GM19025 (cell line): ENCODE measurements at regions not wholly inside any gene's neighbourhood (a gene's known extent, or its start where the extent isn't known, plus 50 kb on each side); places are given as distances from the start of the nearest gene placed in this dataset.

Source experiments
- ATAC-seq: cut with Tn5 transposase; IDR thresholded peaks from one replicate; pipeline ENCODE4 v1.9.1; 2021; ENCODE audit warnings: mild to moderate bottlenecking, low read depth, moderate library complexity; ENCODE audit not compliant: unreplicated experiment

DNA sequence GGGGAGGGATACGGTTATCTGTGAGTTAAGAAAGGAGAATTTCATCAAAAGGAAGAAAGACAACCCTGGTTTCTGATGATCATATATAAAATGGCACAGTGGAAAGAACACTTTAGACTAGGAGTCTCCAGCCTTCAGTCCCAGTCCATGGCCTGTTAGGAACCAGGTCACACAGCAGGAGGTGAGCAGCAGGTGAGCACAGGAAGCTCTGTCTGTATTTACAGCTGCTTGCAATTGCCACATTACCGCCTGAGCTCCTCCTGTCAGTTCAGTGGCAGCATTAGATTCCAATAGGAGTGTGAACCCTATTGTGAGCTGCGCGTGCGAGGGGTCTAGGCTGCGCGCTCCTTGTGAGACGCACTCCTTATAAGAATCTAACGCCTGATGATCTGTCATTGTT is 137.9 kb downstream of the BTG1 start:
- no peak for ATAC-seq

DNA sequence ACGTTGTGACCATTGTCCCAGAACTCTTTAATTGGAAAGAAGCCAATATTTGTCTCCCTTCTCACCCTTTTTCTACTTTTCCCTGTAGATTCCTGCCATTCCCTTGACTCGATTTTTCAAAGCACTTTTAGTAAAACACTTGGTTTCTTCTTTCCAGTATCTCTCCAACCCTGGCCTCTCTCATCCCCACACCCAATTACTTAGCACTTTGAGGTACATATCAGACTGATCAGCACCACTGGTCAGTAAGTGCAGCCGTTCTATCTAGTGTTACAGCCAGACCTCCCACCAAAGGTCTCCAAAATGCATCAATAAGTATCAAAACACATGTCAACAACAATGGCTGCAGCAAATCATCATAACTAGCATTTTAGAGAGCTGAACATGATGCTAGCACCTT is 141.9 kb downstream of the BTG1 start:
- no peak for ATAC-seq

DNA sequence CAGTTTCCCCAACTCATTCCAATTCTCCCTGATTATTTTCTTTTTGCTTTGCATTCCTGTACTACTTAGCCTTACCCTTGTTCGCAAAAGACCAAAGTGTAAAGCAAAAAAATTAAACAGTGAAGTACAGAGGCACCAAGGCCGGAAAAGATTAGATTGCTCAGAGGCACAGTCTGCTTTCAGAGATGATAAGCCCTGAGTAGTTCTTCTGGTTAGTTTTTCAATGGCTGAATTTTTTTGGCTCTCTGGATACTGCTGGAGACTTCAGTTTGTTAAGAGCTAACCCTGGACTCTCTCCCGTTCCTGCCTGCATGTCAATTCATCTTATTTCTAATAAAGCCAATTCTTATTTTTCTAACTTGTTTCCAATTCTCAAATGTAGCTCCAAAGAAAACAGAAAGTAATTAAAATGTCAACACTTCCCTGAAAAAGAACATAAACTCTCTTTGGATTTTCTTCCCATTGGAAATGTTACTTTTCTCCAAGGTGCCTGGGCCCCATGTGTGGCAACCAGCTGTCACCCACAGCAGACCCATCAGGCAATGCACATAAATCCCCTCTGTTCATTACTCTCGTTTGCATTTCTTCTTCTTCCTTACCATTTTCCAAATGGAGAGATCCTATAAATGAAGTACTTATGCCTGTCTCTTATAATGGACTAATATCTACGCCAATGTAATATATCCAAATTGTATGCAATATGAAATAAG is 142.8 kb downstream of the BTG1 start:
- no peak for ATAC-seq

DNA sequence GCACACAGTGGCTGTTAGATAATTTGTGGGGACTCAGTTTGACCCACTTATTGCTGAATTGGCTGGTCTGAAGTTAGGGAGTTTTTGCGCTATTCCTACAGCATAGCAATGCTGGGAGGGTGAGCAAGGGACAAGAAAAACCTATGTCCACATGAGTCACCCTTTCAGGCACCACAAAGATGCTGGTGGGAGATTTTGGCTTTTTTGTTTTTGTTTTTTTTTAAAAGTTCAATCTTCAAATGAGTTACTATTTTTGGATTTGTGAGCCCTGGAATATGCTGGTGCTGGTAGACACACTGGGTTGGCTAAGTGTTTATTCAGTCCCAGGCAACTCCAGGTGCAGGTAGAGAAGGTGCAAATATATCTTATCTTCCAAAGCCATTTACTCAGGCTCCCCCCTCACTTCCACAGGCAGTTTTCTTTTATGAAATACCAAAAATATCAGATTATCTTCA is 143.4 kb downstream of the BTG1 start:
- ATAC-seq = no peak

GRCh38 chr12:92000597-92000996 is 145.0 kb downstream of the BTG1 start:
- no peak for ATAC-seq

DNA sequence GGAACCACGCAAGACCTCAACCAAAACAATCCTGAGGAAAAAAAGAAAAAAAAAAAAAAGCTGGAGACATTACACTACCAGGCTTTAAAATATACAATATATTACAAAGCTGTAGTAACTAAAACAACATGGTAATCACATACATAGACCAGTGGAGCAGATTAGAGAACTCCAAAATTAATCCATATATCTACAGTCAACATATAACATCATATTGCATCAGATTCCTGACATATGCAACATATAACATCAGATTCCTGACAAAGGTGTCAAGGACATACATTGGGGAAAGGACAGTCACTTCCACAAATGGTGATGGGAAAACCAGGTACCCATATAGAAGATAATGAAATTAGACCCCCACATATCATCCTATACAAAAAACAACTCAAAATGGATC is 145.8 kb downstream of the BTG1 start:
- no peak for ATAC-seq

GRCh38 chr12:91998316-91998715 is 147.3 kb downstream of the BTG1 start:
- ATAC-seq = no peak

DNA sequence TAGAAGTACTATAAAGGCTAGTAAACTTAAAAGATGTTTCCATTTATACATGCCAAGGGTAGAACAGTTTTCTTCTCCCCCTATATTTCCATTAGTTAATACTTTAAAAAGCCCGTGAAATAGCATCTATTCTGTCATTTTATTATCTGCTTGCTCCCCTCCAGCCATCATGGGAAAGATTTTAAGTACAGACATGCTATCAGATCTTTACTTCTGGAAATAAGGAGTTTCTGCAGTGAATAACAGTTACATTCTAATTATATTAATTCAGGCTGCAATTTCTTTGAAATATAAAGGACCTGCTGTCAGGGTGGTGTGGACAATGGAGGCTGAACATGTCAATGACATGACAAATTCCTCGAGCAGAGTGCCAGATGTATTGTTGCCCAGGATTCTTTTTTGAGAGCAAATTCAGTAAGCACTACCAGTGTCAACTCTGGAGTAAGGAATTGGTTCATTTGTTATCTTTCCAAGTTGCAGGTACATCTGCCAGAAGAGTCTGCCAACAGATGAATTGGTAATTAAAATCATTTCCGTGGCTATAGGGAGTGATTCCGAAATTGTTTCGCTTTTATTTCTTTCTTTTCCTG is 151.3 kb downstream of the BTG1 start:
- ATAC-seq = no peak

DNA sequence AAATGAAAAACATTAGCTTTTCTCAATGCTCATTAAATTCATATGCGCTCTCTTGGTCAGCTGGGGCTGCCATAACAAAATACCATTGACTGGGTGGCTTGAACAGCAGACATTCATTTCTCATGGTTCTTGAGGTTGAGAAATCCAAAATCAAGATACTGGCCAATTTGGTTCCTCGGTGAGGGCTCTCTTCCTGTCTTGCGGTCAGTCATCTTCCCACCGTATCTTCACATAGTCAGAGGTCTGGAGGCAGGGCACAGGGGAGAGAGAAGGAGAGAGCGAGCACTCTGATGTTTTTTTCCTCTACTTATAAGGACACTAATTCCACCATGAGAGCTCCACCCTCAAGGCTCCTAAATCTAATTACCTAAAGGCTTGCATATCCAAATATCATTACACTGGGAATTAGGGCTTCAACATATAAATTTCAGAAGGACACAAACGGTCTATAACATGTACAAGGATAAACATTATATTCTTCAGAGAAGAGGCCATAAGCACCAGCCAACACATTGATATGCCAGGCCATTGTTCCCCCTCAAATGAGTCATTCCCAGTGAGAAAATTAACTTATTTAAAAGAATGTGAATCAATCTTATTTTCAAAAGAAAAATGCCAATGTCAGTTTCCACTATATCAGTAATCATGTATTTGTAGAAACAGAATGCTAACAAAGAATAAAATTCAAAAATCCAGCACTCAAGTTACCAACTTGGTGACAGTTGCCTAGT is 152.2 kb downstream of the BTG1 start:
- no peak for ATAC-seq

DNA sequence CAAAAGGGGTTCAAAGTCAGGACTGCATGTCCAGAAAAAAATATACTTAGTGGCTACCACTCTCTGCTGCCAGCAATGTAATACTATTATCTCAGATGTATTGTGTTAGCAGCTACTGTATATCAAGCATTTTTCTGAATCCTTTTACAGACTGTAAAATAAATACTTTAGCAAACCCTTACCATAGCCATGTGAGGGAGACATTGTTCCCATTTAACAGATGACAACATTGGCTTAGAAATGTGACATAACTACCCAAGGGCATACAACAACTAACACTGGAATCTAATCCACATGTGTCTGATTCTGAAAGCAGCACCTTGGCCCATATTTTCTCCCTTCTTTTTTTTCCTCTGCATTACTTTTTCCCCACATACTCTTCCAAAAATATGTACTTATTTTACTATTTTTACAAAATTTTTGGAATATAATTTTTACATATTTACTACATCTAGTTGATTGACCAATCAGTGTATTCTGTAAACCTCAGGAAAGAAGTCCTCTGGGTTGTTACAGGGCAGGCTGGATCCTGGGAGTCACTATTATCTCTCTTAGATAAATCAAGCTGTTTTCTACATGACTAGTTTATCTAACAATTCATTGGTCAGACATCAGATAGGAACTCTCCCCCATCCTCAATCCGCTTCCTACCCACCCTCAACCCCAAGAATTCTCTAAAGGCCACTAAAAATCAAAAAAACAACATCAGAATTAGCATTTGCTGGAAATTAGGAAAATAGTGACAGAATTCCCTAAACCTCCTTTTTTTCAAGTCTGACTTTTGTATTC is 154.1 kb downstream of the BTG1 start:
- ATAC-seq = no peak

DNA sequence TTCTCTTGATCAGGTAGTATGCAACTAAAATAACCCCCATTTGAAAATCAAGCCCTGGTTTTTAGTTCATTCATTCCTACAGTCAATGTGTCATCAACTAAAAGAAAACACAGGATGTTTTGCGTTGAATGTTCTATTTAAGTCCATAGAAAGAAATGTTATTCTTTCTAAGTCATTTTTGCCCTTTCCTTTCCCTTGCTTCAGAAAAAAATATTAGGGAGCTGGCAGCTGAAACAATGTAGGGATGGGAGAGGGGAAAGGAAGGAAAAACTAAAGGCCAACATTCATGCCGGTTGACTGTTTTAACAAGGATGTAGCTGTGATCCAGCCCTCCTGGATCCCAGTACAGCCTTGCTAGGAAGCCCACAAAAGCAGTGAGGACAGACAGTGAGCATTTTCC is 155.1 kb downstream of the BTG1 start:
- ATAC-seq = no peak

- no peak for ATAC-seq
These were observed 156.5 kb downstream of the BTG1 start for GRCh38 chr12:91989143-91989542.

GRCh38 chr12:91988086-91988923 is 157.3 kb downstream of the BTG1 start:
- ATAC-seq = no peak

GRCh38 chr12:91986084-91986483 is 159.6 kb downstream of the BTG1 start:
- no peak for ATAC-seq

GRCh38 chr12:91985002-91985787 is 160.5 kb downstream of the BTG1 start:
- no peak for ATAC-seq

- no peak for ATAC-seq
These were observed 161.1 kb downstream of the BTG1 start for GRCh38 chr12:91984556-91984955.

- ATAC-seq = no peak
These were observed 161.7 kb downstream of the BTG1 start for GRCh38 chr12:91983935-91984334.

DNA sequence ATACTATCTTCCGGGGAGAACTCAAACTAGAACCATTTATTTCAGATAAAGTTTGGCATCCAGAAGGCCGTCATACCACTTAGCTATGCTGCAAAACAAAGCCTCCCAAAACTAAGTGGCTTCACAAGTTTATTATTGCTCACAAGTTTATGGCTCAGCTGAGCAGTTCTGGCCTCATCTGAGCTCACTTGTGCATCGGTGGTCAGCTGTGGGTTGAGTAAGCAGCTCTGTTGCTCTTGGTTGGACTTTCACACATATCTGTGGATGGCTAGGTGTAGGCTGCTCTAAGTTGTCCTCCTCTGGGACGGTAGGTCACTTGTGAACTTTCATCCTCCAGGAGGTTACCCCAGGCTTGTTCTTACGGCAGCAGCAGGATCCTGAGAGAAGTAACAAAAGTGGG is 162.7 kb downstream of the BTG1 start:
- no peak for ATAC-seq

- no peak for ATAC-seq
These were observed 165.2 kb downstream of the BTG1 start for GRCh38 chr12:91980389-91980821.
